Retina (tissue), 1 donor: ENCODE measurements at regions not wholly inside any gene's neighbourhood (a gene's known extent, or its start where the extent isn't known, plus 50 kb on each side); places are given as distances from the start of the nearest gene placed in this dataset.

Source experiments
- DNase-seq: peaks from one replicate; pipeline ENCODE4 v3.0.0-alpha.2; 2016

GRCh38 chr11:10387206-10388083 lies 67.6 kb upstream of the AMPD3 start:
- no peak for DNase-seq

GRCh38 chr11:10388101-10388500 lies 67.0 kb upstream of the AMPD3 start:
- no peak for DNase-seq

- no peak for DNase-seq
Observed at GRCh38 chr11:10388574-10388973, 66.5 kb upstream of the AMPD3 start.

GRCh38 chr11:10390375-10390774 lies 64.7 kb upstream of the AMPD3 start:
- no peak for DNase-seq

GRCh38 chr11:10392095-10393079 lies 62.7 kb upstream of the AMPD3 start:
- no peak for DNase-seq

- no peak for DNase-seq
Observed at GRCh38 chr11:10394229-10395101, 60.6 kb upstream of the AMPD3 start.

GRCh38 chr11:10395166-10395897 lies 59.7 kb upstream of the AMPD3 start:
- no peak for DNase-seq

GRCh38 chr11:10396771-10397170 lies 58.3 kb upstream of the AMPD3 start:
- DNase-seq: no peak

GRCh38 chr11:10397226-10397987 lies 57.7 kb upstream of the AMPD3 start:
- DNase-seq: no peak

- no peak for DNase-seq
Observed at GRCh38 chr11:10398525-10398924, 56.5 kb upstream of the AMPD3 start.

GRCh38 chr11:10400856-10401255 lies 54.2 kb upstream of the AMPD3 start:
- DNase-seq: no peak

GRCh38 chr11:10401256-10401655 lies 53.8 kb upstream of the AMPD3 start:
- DNase-seq: no peak

GRCh38 chr11:10401696-10402392 lies 53.2 kb upstream of the AMPD3 start:
- no peak for DNase-seq
